GM12878 (cell line): ENCODE measurements at regions not wholly inside any gene's neighbourhood (a gene's known extent, or its start where the extent isn't known, plus 50 kb on each side); places are given as distances from the start of the nearest gene placed in this dataset.

Experiments used
- ATAC-seq: fragments of 200-7000 bp; cut with Tn5 transposase; 3 replicates; pipeline ENCODE4 v1.9.1; 2020; ENCODE audit warnings: mild to moderate bottlenecking, moderate library complexity
- BruUV-seq: library from RNA; stranded (reverse); fragments of 400-500 nt; replicated peaks from 2 replicates; lab custom pipeline; 2021; lab: Mats Ljungman, UMichigan
- CTCF ChIA-PET: fragments of 300-600 bp; sonication (Branson Sonifier 250); formaldehyde crosslinking; extraction: SDS; loops from one replicate; lab custom pipeline; 2021; ENCODE audit warnings: inconsistent platforms; lab: Yijun Ruan, JAX
- POLR2A ChIA-PET: fragments of 350-600 bp; formaldehyde crosslinking; extraction: SDS; loops from one replicate; lab custom pipeline; 2021; ENCODE audit warnings: inconsistent platforms; lab: Charles Lee
- RAD21 ChIA-PET: fragments of 300-600 bp; sonication (Branson Sonifier 250); formaldehyde crosslinking; loops from one replicate; lab custom pipeline; 2023; ENCODE audit warnings: antibody characterized with exemption; ENCODE audit not compliant: unreplicated experiment; lab: Charles Lee
- SMC1A ChIA-PET: fragments of 300-600 bp; sonication (Branson Sonifier 250); formaldehyde crosslinking; loops from one replicate; lab custom pipeline; 2023; ENCODE audit not compliant: unreplicated experiment, uncharacterized antibody; lab: Charles Lee
- DNase-seq: peaks from one replicate; pipeline ENCODE4 v3.0.0-alpha.2; 2011; ENCODE audit warnings: low read depth, low spot score
- FAIRE-seq: peaks from 3 replicates; lab custom pipeline; 2011; peaks lifted over from hg19 to GRCh38; lab: Jason Lieb, UNC
- H2AFZ ChIP-seq: 2 replicates; pipeline ENCODE4 v1.6.0; 2011; ENCODE audit warnings: low read depth, low read length, control low read depth; ENCODE audit not compliant: control insufficient read depth
- H3K27ac ChIP-seq: 2 replicates; pipeline ENCODE4 v1.5.1; 2011; ENCODE audit warnings: control low read depth; ENCODE audit not compliant: control insufficient read depth, insufficient read depth
- H3K27me3 ChIP-seq, 2 experiments: replicated peaks in 1 of 2; 2 replicates each; pipeline versions ENCODE4 v1.6.0 to v1.6.1; 2011; ENCODE audit warnings: low read length in 1 of 2; ENCODE audit not compliant: control insufficient read depth in 2 of 2, insufficient read depth in 2 of 2
- H3K36me3 ChIP-seq, 2 experiments: 2 replicates each; pipeline ENCODE4 v1.5.1; 2011; ENCODE audit warnings: low read length in 1 of 2; ENCODE audit not compliant: control insufficient read depth in 2 of 2, insufficient read depth in 2 of 2
- H3K4me1 ChIP-seq: 2 replicates; pipeline ENCODE4 v1.6.1; 2011; ENCODE audit warnings: mild to moderate bottlenecking, low read length, moderate library complexity, mixed read lengths; ENCODE audit not compliant: control insufficient read depth, insufficient read depth
- H3K4me2 ChIP-seq: 2 replicates; pipeline ENCODE4 v1.6.0; 2011; ENCODE audit warnings: control low read depth; ENCODE audit not compliant: control insufficient read depth, insufficient read depth
- H3K4me3 ChIP-seq: fragments of 200-600 bp; sonication (generic); 2 replicates; pipeline ENCODE4 v1.5.1; 2016
- H3K79me2 ChIP-seq: 2 replicates; pipeline ENCODE4 v1.6.0; 2011; ENCODE audit warnings: low read length; ENCODE audit not compliant: control insufficient read depth, insufficient read depth
- H3K9ac ChIP-seq: 2 replicates; pipeline ENCODE4 v1.8.0; 2011; ENCODE audit warnings: low read length, control low read depth, mixed read lengths; ENCODE audit not compliant: control insufficient read depth, insufficient read depth
- H3K9me3 ChIP-seq: replicated peaks from 3 replicates; pipeline ENCODE4 v1.5.1; 2011; ENCODE audit warnings: mild to moderate bottlenecking, low read length; ENCODE audit not compliant: control insufficient read depth, insufficient read depth
- H4K20me1 ChIP-seq: 2 replicates; pipeline ENCODE4 v1.6.0; 2011; ENCODE audit not compliant: control insufficient read depth, insufficient read depth
- BCL11A ChIP-seq: IDR thresholded peaks from 2 replicates; pipeline ENCODE4 v1.6.1; 2011; ENCODE audit warnings: low read depth, low read length
- CREB1 ChIP-seq: IDR thresholded peaks from 2 replicates; pipeline ENCODE4 v1.6.1; 2012; ENCODE audit warnings: low read depth, mild to moderate bottlenecking, inconsistent platforms
- CTCF ChIP-seq, 3 experiments: IDR thresholded peaks in 2 of 3; conservative IDR thresholded peaks in 1 of 3; 2 replicates each; pipeline ENCODE4 v1.5.1; 2011; ENCODE audit warnings: low read depth in 3 of 3, low read length in 3 of 3, mild to moderate bottlenecking in 3 of 3, control low read depth in 2 of 3, moderate library complexity in 2 of 3, inconsistent platforms in 1 of 3, mixed read lengths in 1 of 3; ENCODE audit not compliant: control insufficient read depth in 2 of 3, insufficient read depth in 1 of 3; ENCODE audit errors: extremely low read depth in 1 of 3
- EP300 ChIP-seq, 2 experiments: fragments of 150-350 bp in 1 of 2; IDR thresholded peaks; 2 replicates each; pipeline ENCODE4 v1.6.1; 2011 to 2012; ENCODE audit warnings: low read depth in 2 of 2, low read length in 2 of 2, borderline replicate concordance in 1 of 2, improper control_type of control experiment in 1 of 2, inconsistent platforms in 1 of 2; ENCODE audit not compliant: control insufficient read depth in 1 of 2
- IRF5 ChIP-seq: fragments of 450-650 bp; IDR thresholded peaks from 2 replicates; pipeline ENCODE4 v1.6.1; 2017; ENCODE audit warnings: borderline replicate concordance
- JUNB ChIP-seq: IDR thresholded peaks from 2 replicates; pipeline ENCODE4 v1.6.1; 2016; ENCODE audit warnings: antibody characterized with exemption, mild to moderate bottlenecking
- MLLT1 ChIP-seq: fragments of 450-650 bp; IDR thresholded peaks from 2 replicates; pipeline ENCODE4 v1.6.1; 2016; ENCODE audit warnings: mild to moderate bottlenecking
- NFIC ChIP-seq: IDR thresholded peaks from 2 replicates; pipeline ENCODE4 v1.6.1; 2012; ENCODE audit warnings: low read depth, mild to moderate bottlenecking, inconsistent platforms, low read length, moderate library complexity
- PML ChIP-seq: IDR thresholded peaks from 2 replicates; pipeline ENCODE4 v1.6.1; 2012; ENCODE audit warnings: low read length, inconsistent platforms
- SMAD1 ChIP-seq: fragments of 450-650 bp; IDR thresholded peaks from 2 replicates; pipeline ENCODE4 v1.6.1; 2018; ENCODE audit warnings: mild to moderate bottlenecking, low read depth; ENCODE audit not compliant: partially characterized antibody
- ZNF687 ChIP-seq: fragments of 450-650 bp; IDR thresholded peaks from 2 replicates; pipeline ENCODE4 v1.6.1; 2017; ENCODE audit warnings: mild to moderate bottlenecking, moderate library complexity
- ZZZ3 ChIP-seq: IDR thresholded peaks from 2 replicates; pipeline ENCODE4 v1.6.1; 2011; ENCODE audit warnings: low read depth; ENCODE audit not compliant: control insufficient read depth, insufficient read length
- WGBS: methylation state at CpG from one replicate; pipeline ENCODE4 v1.1.6; 2016; ENCODE audit warnings: low lambda C conversion rate; ENCODE audit not compliant: insufficient replicate concordance, insufficient coverage; ENCODE audit errors: missing lambda C conversion rate; 5-methylcytosine and 5-hydroxymethylcytosine counted together
- in situ Hi-C: fragments of 300-500 bp; cut with MboI; formaldehyde crosslinking; loops from 9 replicates; pipeline ENCODE4 v1.14.3; 2018; ENCODE audit warnings: mixed read lengths
- intact Hi-C: fragments of 100-400 bp; cut with micrococcal nuclease; formaldehyde crosslinking; loops from one replicate; pipeline ENCODE4 v1.14.2; 2022; ENCODE audit not compliant: unreplicated experiment

GRCh38 chr6:50213146-50213545 is 163.4 kb upstream of the DEFB112 start:
- Histone ChIP-seq H4K20me1 (no peaks in the 10 kb centered on the region), H3K36me3 (no peaks in the 10 kb centered on the region), H3K79me2 (no peaks in the 10 kb centered on the region), H3K9me3 (no peaks in the 10 kb centered on the region), H3K27me3 (no peaks in the 10 kb centered on the region), H2AFZ (no peak overlapping the region), H3K27ac (no peak overlapping the region), H3K9ac (no peak overlapping the region), H3K4me3 (no peak overlapping the region), H3K4me2 (no peak overlapping the region), H3K4me1 (no peaks in the 10 kb centered on the region)
- intact Hi-C loops = no loop called here
- DNase-seq = no peak
- FAIRE-seq = no peak
- in situ Hi-C loops = no loop called here
- ChIA-PET SMC1A (no interaction called here), POLR2A (no interaction called here), CTCF (no interaction called here), RAD21 (no interaction called here)
- BruUV-seq = no TSS peak
- ATAC-seq = no peak
- WGBS = 0% methylated on average over 1 of the region's 1 CpG
- TF ChIP-seq ZZZ3 (no peak), MLLT1 (no peak), BCL11A (no peak), CREB1 (no peak), EP300 (IDR thresholded peaks at IDR 0.05; ENCODE audit: borderline replicate concordance in 1 of 2, control insufficient read depth in 1 of 2, low read depth in 2 of 2, low read length in 2 of 2) (no peak), ZNF687 (no peak), CTCF (IDR thresholded peaks at IDR 0.05 in 2 of 3, conservative IDR thresholded peaks at IDR 0.05 in 1 of 3; ENCODE audit: control insufficient read depth in 2 of 3, extremely low read depth in 1 of 3, insufficient read depth in 1 of 3, low read depth in 3 of 3, low read length in 3 of 3) (no peak), PML (no peak), IRF5 (no peak), NFIC (no peak), SMAD1 (no peak), JUNB (no peak)
